T-cell (primary cell): ENCODE measurements at regions not wholly inside any gene's neighbourhood (a gene's known extent, or its start where the extent isn't known, plus 50 kb on each side); places are given as distances from the start of the nearest gene placed in this dataset.

Source experiments
- ATAC-seq, 4 experiments: fragments of 200-7000 bp in 3 of 4; fragments of 150-1000 bp in 1 of 4; cut with Tn5 transposase; replicated peaks in 1 of 4; 1 replicate in 3 of 4; 2 replicates in 1 of 4; pipeline ENCODE4 v1.10.0; 2021; ENCODE audit warnings: moderate library complexity in 3 of 4, mild to moderate bottlenecking in 2 of 4, moderate number of reproducible peaks in 1 of 4
- CTCF ChIA-PET, 2 donors: fragments of 300-600 bp; sonication (Branson Sonifier 250); formaldehyde crosslinking; loops; one replicate each; lab custom pipeline; 2022; ENCODE audit warnings: antibody characterized with exemption in 2 of 2; lab: Charles Lee
- POLR2A ChIA-PET, 2 donors: fragments of 300-600 bp; sonication (Branson Sonifier 250); formaldehyde crosslinking; loops; one replicate each; lab custom pipeline; 2022; ENCODE audit warnings: antibody characterized with exemption in 2 of 2; lab: Charles Lee
- DNase-seq, 35 experiments: peaks; one replicate each; pipeline versions ENCODE4 v3.0.0 to v3.0.0-alpha.2; 2013 to 2023
- H3K27ac ChIP-seq: one replicate; pipeline ENCODE4 v1.5.1; 2013; ENCODE audit warnings: low read length
- H3K27me3 ChIP-seq, 2 experiments: replicated peaks in 1 of 2; 1 replicate in 1 of 2; 2 replicates in 1 of 2; pipeline versions ENCODE4 v1.6.1 to v1.7.0; 2013; ENCODE audit warnings: low read length in 1 of 2, mixed read lengths in 1 of 2; ENCODE audit not compliant: control insufficient read depth in 2 of 2, insufficient read depth in 2 of 2; ENCODE audit errors: extremely low read depth in 1 of 2
- H3K36me3 ChIP-seq, 2 donors: 1 replicate in 1 of 2; 2 replicates in 1 of 2; pipeline versions ENCODE4 v1.6.1 to v1.7.0; 2013; ENCODE audit warnings: low read length in 1 of 2; ENCODE audit not compliant: control insufficient read depth in 2 of 2, insufficient read depth in 1 of 2; ENCODE audit errors: extremely low read depth in 1 of 2
- H3K4me1 ChIP-seq, 2 experiments: 1 replicate in 1 of 2; 2 replicates in 1 of 2; pipeline versions ENCODE4 v1.6.1 to v1.7.0; 2013; ENCODE audit warnings: low read length in 2 of 2, mixed read lengths in 1 of 2; ENCODE audit not compliant: insufficient read depth in 2 of 2, control insufficient read depth in 1 of 2; ENCODE audit errors: extremely low read depth in 1 of 2
- H3K4me3 ChIP-seq, 2 donors: 1 replicate in 1 of 2; 2 replicates in 1 of 2; pipeline versions ENCODE4 v1.5.1 to v1.7.0; 2013; ENCODE audit warnings: mild to moderate bottlenecking in 2 of 2, low read length in 1 of 2, moderate library complexity in 1 of 2; ENCODE audit not compliant: control insufficient read depth in 1 of 2; ENCODE audit errors: extremely low read depth in 1 of 2
- H3K9me3 ChIP-seq: 2 replicates; pipeline ENCODE4 v1.7.0; 2013
- H3K27ac Mint-ChIP-seq, 2 donors: one replicate each; pipeline ENCODE4 v1.8.0; 2020 to 2021; ENCODE audit warnings: mild to moderate bottlenecking in 2 of 2, mixed read lengths in 2 of 2
- H3K27me3 Mint-ChIP-seq, 2 donors: one replicate each; pipeline ENCODE4 v1.8.0; 2021 to 2022; ENCODE audit warnings: mixed read lengths in 2 of 2
- H3K36me3 Mint-ChIP-seq: one replicate; pipeline ENCODE4 v1.8.0; 2021; ENCODE audit warnings: mixed read lengths
- H3K4me1 Mint-ChIP-seq, 3 donors: one replicate each; pipeline ENCODE4 v1.8.0; 2020 to 2022; ENCODE audit warnings: mixed read lengths in 3 of 3, mild to moderate bottlenecking in 1 of 3
- H3K4me3 Mint-ChIP-seq, 3 donors: one replicate each; pipeline ENCODE4 v1.8.0; 2020 to 2022; ENCODE audit warnings: mild to moderate bottlenecking in 3 of 3, mixed read lengths in 3 of 3, moderate library complexity in 3 of 3
- H3K9me3 Mint-ChIP-seq, 3 donors: one replicate each; pipeline ENCODE4 v1.8.0; 2020 to 2022; ENCODE audit warnings: mixed read lengths in 3 of 3
- WGBS: methylation state at CpG from one replicate; pipeline ENCODE4 v1.1.5; 2013; ENCODE audit warnings: missing lambda C conversion rate; ENCODE audit not compliant: insufficient coverage; 5-methylcytosine and 5-hydroxymethylcytosine counted together

- Mint-ChIP-seq H3K4me3 (no peak overlapping the region), H3K4me1 (no peaks in the 10 kb centered on the region), H3K36me3 (no peaks in the 10 kb centered on the region), H3K27me3 (no peaks in the 10 kb centered on the region), H3K9me3 (peaks cover 2 to 15% (median 4%) of the 10 kb centered on the region in 3 donors), H3K27ac (no peak overlapping the region)
- H3K9me3 ChIP-seq = no peaks in the 10 kb centered on the region
- no peaks in the 10 kb centered on the region for H3K36me3 ChIP-seq
- CTCF ChIA-PET = no interaction called here
- ATAC-seq = no peak
- no peak for DNase-seq
- POLR2A ChIA-PET = no interaction called here
- no peak overlapping the region for H3K27ac ChIP-seq
- no peak overlapping the region for H3K4me3 ChIP-seq
- no peaks in the 10 kb centered on the region for H3K27me3 ChIP-seq
- no peaks in the 10 kb centered on the region for H3K4me1 ChIP-seq
- 100% methylated on average over 3 of the region's 3 CpGs for WGBS
Measured at GRCh38 chr12:83641789-83642188, 955.1 kb downstream of the TMTC2 start.

GRCh38 chr12:83634726-83635267 lies 948.1 kb downstream of the TMTC2 start:
- H3K9me3 Mint-ChIP-seq = no peaks in the 10 kb centered on the region
- Histone ChIP-seq H3K4me1 (no peaks in the 10 kb centered on the region), H3K27me3 (no peaks in the 10 kb centered on the region), H3K4me3 (no peak overlapping the region), H3K36me3 (no peaks in the 10 kb centered on the region), H3K27ac (no peak overlapping the region), H3K9me3 (no peaks in the 10 kb centered on the region)
- H3K4me1 Mint-ChIP-seq = no peaks in the 10 kb centered on the region
- no peak for ATAC-seq
- ChIA-PET POLR2A (no interaction called here), CTCF (no interaction called here)
- H3K4me3 Mint-ChIP-seq = no peak overlapping the region
- WGBS = no CpG with 5 or more reads among the region's 4 CpGs
- no peak for DNase-seq
- H3K27ac Mint-ChIP-seq = no peak overlapping the region
- no peaks in the 10 kb centered on the region for H3K27me3 Mint-ChIP-seq
- H3K36me3 Mint-ChIP-seq = no peaks in the 10 kb centered on the region

- ChIA-PET CTCF (no interaction called here), POLR2A (no interaction called here)
- Mint-ChIP-seq H3K27ac (no peak overlapping the region), H3K4me1 (no peaks in the 10 kb centered on the region), H3K36me3 (no peaks in the 10 kb centered on the region), H3K9me3 (peaks cover 3 to 5% (median 5%) of the 10 kb centered on the region in 3 donors), H3K27me3 (no peaks in the 10 kb centered on the region), H3K4me3 (no peak overlapping the region)
- Histone ChIP-seq H3K9me3 (no peaks in the 10 kb centered on the region), H3K27ac (no peak overlapping the region), H3K36me3 (no peaks in the 10 kb centered on the region), H3K4me1 (no peaks in the 10 kb centered on the region), H3K27me3 (no peaks in the 10 kb centered on the region), H3K4me3 (no peak overlapping the region)
- no peak for DNase-seq
- no CpG with 5 or more reads among the region's 1 CpG for WGBS
- no peak for ATAC-seq
Measured at GRCh38 chr12:83630526-83630925, 943.8 kb downstream of the TMTC2 start.

GRCh38 chr12:83629931-83630330 lies 943.2 kb downstream of the TMTC2 start:
- no peak overlapping the region for H3K4me3 Mint-ChIP-seq
- no peak for ATAC-seq
- H3K4me1 ChIP-seq = no peaks in the 10 kb centered on the region
- DNase-seq = no peak
- H3K36me3 ChIP-seq = no peaks in the 10 kb centered on the region
- 43% methylated on average over 2 of the region's 3 CpGs for WGBS
- H3K27ac Mint-ChIP-seq = no peak overlapping the region
- H3K9me3 Mint-ChIP-seq = peaks cover 3 to 5% (median 5%) of the 10 kb centered on the region in 3 donors
- H3K27me3 ChIP-seq = no peaks in the 10 kb centered on the region
- ChIA-PET POLR2A (no interaction called here), CTCF (no interaction called here)
- no peak overlapping the region for H3K4me3 ChIP-seq
- H3K36me3 Mint-ChIP-seq = no peaks in the 10 kb centered on the region
- no peak overlapping the region for H3K27ac ChIP-seq
- no peaks in the 10 kb centered on the region for H3K27me3 Mint-ChIP-seq
- H3K9me3 ChIP-seq = no peaks in the 10 kb centered on the region
- no peaks in the 10 kb centered on the region for H3K4me1 Mint-ChIP-seq

GRCh38 chr12:83622205-83622604 lies 935.5 kb downstream of the TMTC2 start:
- Histone ChIP-seq H3K4me1 (no peaks in the 10 kb centered on the region), H3K36me3 (no peaks in the 10 kb centered on the region), H3K4me3 (no peak overlapping the region), H3K27me3 (no peaks in the 10 kb centered on the region), H3K27ac (no peak overlapping the region), H3K9me3 (peaks cover 3% of the 10 kb centered on the region)
- DNase-seq (no peak), ATAC-seq (no peak)
- Mint-ChIP-seq H3K4me1 (no peaks in the 10 kb centered on the region), H3K4me3 (no peak overlapping the region), H3K27me3 (no peaks in the 10 kb centered on the region), H3K9me3 (no peaks in the 10 kb centered on the region), H3K27ac (no peak overlapping the region), H3K36me3 (no peaks in the 10 kb centered on the region)
- CTCF ChIA-PET = no interaction called here
- WGBS = no CpG with 5 or more reads among the region's 1 CpG
- POLR2A ChIA-PET = no interaction called here

DNA sequence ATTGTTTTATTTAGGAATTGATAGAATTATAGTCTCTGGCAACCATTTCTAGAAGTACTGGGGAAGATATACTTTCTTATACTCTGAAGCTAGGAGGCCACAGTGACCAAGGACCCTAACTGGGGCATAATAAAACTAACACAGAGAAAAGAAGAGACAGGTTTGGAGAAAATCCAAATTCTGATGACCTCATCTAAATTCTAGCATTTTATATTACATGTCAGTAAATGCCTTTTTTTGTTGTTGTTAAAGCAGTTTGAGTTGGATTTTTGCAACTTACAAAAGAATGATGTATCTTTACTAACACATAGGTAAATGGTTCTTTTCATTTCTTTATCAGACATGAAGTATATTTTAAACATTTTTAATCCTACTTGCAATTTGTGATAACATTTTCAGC lies 933.3 kb downstream of the TMTC2 start:
- Histone ChIP-seq H3K4me1 (no peaks in the 10 kb centered on the region), H3K27me3 (no peaks in the 10 kb centered on the region), H3K36me3 (no peaks in the 10 kb centered on the region), H3K9me3 (peaks cover 3% of the 10 kb centered on the region), H3K27ac (no peak overlapping the region), H3K4me3 (no peak overlapping the region)
- H3K27ac Mint-ChIP-seq = no peak overlapping the region
- no peaks in the 10 kb centered on the region for H3K4me1 Mint-ChIP-seq
- H3K4me3 Mint-ChIP-seq = no peak overlapping the region
- H3K9me3 Mint-ChIP-seq = peaks cover 0 to 3% (median 3%) of the 10 kb centered on the region in 3 donors
- H3K36me3 Mint-ChIP-seq = no peaks in the 10 kb centered on the region
- H3K27me3 Mint-ChIP-seq = no peaks in the 10 kb centered on the region
- no peak for DNase-seq
- ChIA-PET POLR2A (no interaction called here), CTCF (no interaction called here)
- no peak for ATAC-seq

DNA sequence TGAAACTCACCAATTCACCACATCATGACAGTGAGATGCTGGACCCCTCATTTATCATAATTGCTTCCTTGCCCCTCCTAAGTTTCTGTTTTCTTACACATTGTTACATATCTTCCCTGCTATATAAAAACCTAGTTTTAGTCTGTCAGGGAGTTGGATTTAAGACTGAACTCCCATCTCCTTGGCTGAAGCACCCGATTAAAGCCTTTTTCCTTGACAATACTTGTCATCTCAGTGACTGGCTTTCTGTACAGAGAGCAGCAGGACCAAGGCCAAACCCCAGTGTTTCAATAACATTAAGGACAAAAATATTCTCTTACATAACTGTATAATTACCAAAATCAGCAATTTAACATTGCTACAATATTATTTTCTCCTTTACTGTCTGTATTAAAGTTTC lies 928.4 kb downstream of the TMTC2 start:
- H3K27ac Mint-ChIP-seq = no peak overlapping the region

More for the DNA sequence above, 928.4 kb downstream of the TMTC2 start:
- no CpG with 5 or more reads among the region's 1 CpG for WGBS
- ChIA-PET CTCF (no interaction called here), POLR2A (no interaction called here)
- Histone ChIP-seq H3K9me3 (peaks cover 3% of the 10 kb centered on the region), H3K27ac (no peak overlapping the region), H3K36me3 (no peaks in the 10 kb centered on the region), H3K4me3 (no peak overlapping the region), H3K27me3 (no peaks in the 10 kb centered on the region), H3K4me1 (no peaks in the 10 kb centered on the region)
- H3K4me1 Mint-ChIP-seq = no peaks in the 10 kb centered on the region
- no peaks in the 10 kb centered on the region for H3K36me3 Mint-ChIP-seq
- DNase-seq (no peak), ATAC-seq (no peak)
- peaks cover 3 to 23% (median 7%) of the 10 kb centered on the region in 3 donors for H3K9me3 Mint-ChIP-seq
- no peak overlapping the region for H3K4me3 Mint-ChIP-seq
- no peaks in the 10 kb centered on the region for H3K27me3 Mint-ChIP-seq
